ENCODE measurements at regions not wholly inside any gene's neighbourhood (a gene's known extent, or its start where the extent isn't known, plus 50 kb on each side); places are given as distances from the start of the nearest gene placed in this dataset.
"Not testable (repeated sequence)": the region's sequence is repeated elsewhere in the genome, so short reads cannot be mapped to it uniquely, and the experiment has no call there.

DNA sequence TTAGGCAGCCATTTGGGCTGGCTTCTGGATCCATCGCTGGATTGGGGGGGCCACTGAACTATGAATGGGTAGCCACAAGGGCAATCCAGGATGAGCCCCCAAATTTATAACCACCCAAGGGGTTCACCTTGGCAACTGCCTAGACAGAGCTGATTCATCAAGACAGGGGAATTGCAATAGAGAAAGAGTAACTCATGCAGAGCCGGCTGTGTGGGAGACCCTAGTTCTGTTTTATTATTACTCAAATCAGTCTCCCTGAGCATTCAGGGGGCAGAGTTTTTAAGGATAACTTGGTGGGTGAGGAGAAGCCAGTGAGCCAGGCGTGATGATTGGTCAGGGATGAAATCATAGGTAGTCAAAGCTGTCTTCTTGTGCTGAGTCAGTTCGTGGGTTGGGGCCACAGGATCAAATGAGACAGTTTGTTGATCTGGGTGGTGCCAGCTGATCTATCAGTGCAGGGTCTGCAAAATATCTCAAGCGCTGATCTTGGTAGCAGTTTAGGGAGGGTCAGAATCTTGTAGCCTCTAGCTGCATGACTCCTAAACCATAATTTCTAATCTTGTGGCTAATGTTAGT, 57.9 kb downstream of the DNAJB9 start:
- DNase-seq = no peak

DNA sequence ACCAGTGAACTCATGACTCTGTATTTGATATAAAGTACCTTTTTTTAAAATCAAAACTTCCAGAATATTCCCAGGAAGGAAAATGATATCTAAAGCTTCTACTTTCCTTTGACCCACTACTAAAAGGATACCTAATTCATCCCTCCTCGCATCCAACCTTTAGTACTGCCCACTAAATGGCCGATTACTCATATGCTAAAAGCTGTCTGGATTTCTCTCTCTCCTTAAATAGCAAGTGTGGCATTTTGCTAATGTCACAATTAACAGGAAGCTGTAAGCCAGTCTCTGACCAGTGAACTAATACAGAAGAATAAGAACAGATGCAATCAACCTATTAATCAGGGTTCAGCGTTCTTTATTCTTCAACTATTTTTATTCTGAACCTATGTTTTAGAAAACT, 59.0 kb downstream of the DNAJB9 start:
- no peak for DNase-seq

DNA sequence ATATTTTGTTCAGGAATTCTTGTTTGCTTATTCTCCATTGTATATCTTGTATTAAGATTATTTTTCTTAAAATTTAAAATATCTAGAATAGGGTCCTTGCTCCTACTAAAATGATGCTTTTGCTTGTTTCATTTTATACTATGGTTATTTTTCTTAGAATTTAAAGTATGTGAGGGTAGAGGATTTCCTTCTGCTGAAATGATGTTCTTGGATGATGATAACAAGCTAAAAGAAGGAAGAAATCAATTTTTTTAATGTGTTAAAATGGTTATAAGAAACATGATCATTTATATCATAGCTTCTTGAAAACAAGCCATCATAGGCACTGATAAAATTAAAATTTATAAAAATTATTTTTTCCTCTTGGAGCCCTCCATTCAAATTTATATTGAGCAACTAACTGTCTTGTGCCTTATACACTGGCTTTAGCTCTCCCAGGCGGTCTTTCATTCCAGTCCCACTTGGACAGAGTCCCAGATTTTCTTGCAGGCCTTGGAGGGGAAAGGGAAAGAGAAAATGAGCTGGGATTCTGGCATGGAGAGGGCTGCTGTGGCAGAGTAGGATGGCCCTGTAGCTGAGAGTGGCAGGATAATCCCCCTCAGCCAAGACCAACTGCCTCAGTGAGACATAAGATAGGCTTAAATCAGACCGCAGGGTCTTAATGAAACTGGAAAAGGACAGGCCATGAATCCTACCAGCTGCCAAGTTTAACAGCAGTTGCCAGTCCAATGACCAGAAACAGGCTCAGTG, 60.2 kb downstream of the DNAJB9 start:
- no peak for DNase-seq

DNA sequence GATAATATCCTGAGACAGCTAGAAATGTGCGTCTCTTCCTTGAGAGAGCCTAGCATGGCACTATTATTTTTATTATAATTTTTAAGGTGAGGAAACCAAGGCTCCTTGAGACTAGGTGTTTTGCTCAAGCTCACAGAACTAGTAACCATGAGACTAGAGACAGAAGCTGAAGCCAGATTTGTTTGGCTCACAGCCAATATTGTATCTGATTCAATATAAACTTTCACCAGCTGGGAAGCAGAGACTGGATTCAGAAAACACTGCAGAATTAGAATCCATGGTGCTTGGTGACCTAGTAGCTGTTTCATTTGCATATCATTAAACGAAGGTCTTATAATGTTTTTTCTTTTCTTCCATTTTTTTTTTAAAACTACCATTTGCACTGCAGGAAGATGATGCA, 64.4 kb downstream of the DNAJB9 start:
- no peak for DNase-seq

GRCh38 chr7:108634535-108634934, 64.9 kb downstream of the DNAJB9 start:
- no peak for DNase-seq

DNA sequence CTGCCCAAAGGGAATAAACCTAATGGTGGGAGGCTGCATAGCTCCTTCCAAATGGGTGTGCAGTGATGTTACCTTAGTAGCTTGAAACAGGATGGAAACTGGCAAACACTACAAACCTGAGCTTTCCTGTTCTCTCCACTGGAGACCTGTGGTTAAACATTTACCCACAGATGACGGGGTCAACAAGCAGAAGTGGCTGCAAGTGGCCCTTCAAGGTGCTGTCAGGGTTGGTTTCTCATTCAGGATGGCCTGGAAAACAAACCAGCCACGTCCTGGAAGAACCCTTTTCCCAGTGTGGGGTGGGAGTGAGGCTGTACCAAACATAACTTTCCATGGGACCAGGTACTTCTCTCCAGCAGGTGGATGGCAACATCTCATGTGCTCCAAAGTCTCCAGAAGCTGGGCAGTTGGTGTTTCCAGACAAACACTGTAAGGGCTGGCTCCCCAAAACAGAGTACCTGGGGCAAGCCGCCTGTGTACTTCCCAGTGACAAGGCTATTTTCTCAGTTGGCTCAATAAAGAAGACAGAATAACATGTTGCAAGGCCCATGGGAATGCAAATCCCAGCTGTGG, 67.5 kb downstream of the DNAJB9 start:
- DNase-seq = no peak

GRCh38 chr7:108642126-108642525, 72.5 kb downstream of the DNAJB9 start:
- DNase-seq = no peak

DNA sequence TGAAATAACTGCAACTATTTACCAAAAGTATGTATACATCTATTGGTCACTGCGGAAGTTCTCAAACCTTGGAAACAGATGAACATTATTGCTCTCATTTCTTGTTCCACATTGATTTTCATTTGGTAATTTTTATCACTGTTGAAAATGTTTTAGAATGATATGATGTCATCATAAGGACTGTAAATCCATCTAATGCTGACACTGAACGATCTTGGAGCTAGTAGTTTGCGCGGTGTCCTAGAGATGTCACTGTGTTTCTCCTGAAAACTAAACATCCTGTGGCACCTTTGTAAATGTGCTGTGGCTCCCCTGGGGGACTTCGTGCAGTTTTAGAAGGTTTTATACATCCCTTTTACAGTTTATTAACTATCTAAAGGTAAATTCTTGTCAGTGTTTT, 73.5 kb downstream of the DNAJB9 start:
- DNase-seq = no peak

DNA sequence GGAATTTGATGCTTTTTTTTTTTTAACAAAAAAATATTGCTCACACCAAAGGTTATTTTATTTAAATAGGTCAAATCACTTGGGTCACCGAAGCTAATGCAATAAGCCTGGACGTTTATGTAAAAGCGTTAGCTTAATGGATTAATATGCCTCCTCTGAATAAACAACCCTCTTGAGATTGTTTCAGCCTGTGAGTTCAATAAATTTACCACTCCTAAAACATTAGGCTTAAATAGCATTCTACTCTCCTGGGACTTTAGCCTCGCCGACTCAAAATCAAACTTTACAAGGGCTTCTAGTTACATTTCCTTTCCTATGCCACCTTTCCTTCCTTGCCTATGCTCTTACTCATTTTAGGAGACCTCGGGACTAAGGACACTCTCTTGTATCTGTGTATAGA, 79.3 kb downstream of the DNAJB9 start:
- DNase-seq = no peak

DNA sequence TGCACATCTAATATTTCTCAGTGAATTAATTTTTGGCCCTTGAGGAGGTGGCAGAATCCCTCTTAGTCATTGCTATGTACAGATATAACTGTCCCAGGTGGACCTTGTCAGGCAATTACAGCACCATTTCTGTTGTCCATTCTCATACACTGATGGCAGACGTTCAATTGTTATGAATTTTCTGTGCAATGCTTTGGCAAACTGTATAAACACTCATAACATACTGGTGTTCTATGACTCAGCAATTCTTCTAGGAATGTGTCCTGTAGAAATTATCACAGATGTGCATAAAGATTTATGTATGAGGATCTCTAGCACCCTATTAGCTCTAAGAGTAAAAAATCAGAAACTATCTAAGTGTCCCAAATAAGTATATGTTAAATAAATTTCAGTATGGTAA, 80.8 kb downstream of the DNAJB9 start:
- DNase-seq = no peak

DNA sequence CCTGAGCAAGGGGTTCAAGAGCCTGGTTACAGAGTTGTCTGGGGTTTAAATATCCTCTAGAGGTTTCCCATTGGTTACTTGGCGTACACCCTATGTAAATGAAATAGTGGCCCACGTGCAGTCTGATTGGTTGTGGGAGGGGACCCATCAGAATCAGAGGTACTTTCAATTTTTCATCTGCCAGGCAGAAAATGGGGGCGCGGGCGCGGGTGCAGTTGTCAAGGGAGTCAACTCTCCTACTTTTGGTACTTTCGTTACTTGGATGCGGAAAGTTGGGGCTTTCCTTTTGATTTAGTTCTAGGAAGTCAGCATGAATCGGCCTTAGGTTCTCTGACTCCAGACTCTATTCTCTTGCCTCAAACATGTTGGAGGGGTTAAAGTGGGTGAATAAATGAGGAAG, 83.2 kb downstream of the DNAJB9 start:
- no peak for DNase-seq

DNA sequence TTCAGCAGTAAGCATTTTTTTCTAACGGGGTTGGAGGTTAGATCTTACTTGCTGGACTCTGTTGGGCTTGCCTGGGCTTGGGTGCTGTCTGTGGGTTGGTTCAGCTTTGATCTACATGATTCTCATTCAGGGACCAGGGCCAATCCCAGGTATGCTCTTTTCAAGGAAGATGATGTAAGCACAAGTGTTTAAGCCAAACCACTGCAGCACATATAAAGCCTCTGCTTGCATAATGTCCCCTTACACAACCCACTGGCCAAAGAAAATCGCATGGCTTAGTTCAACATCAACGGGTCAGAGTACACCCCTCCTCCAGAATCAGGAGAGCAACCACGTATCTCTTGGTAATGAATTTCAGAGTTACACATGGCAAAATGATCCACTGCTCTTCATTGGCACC, 83.9 kb downstream of the DNAJB9 start:
- DNase-seq = no peak

DNA sequence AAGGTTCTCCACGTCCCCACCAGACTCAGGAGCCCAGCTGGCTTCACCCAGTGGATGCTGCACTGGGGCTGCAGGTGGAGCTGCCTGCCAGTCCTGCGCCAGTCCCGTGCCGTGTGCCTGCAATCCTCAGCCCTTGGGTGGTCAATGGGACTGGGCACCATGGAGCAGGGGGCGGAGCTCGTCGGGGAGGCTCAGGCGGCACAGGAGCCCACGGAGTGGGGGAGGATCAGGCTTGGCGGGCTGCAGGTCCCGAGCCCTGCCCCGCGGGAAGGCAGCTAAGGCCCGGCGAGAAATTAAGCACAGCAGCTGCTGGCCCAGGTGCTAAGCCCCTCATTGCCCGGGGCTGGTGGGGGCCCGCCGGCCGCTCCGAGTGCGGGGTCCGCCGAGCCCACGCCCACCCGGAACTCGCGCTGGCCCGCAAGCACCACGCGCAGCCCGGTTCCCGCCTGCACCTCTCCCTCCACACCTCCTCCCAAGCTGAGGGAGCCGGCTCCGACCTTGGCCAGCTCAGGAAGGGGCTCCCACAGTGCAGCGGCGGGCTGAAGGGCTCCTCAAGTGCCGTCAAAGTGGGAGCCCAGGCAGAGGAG, 87.6 kb downstream of the DNAJB9 start:
- not testable (repeated sequence) for DNase-seq

DNA sequence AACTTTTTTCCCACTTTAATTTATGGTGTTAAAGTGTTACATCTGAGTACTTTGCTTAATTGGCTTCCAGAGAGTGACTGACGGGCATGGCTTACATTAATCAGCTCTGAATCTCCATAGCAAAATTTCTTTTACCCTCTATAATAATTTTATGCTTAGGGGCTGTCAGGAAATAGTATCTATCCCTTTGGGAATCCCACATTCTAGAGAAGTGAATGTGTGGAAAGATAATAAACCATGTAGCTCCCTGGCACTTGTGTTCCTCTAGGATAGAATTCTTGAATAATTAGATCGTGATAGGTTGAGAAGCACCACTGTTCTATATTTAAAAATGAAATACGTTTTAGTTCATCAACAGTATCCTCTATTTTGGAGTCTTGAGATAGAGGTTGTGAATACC, 89.6 kb downstream of the DNAJB9 start:
- no peak for DNase-seq

DNA sequence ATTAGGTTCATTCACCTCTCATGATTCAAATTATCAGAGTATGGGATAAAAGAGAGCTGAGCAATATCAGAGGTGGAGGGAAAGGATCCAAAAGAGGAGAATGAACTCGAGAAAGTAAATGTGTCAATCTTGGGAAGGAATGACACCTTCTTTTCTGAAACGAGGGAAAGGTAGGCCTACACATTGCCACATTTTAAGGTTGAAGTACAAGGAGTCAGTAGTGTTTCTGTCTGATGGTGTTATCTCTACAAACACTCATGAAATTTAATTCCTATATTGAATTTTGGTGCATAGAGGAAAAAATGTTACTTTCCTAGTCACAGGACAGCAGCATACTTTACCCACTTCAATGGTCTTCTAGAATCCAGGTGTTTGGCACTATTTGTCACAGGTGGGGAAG, 90.2 kb downstream of the DNAJB9 start:
- no peak for DNase-seq

DNA sequence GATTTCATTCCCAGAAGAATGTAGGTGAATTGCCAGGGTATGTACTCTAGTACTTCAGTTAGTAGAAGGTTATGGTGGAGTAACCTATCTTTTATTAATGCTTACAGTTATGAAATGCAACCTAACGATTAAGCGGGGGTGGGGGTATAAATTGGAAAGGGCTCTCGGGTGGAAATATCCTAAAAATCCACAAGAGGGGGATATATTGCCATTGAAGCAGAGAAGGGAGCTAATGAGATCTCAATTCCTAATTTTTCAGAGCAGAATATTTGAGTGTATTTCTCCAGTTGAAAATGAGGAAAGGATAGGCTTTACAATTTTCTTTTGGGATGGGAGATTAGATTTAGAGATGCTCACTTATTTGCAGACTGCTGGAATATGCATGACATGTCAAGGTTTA, 90.8 kb downstream of the DNAJB9 start:
- DNase-seq = peak; percentile 3

- DNase-seq = no peak
Measured at GRCh38 chr7:108662783-108663362, 93.2 kb downstream of the DNAJB9 start.

- DNase-seq = no peak
Measured at GRCh38 chr7:108663701-108664100, 94.0 kb downstream of the DNAJB9 start.

- DNase-seq = no peak
Measured at GRCh38 chr7:108667216-108667615, 97.5 kb downstream of the DNAJB9 start.

DNA sequence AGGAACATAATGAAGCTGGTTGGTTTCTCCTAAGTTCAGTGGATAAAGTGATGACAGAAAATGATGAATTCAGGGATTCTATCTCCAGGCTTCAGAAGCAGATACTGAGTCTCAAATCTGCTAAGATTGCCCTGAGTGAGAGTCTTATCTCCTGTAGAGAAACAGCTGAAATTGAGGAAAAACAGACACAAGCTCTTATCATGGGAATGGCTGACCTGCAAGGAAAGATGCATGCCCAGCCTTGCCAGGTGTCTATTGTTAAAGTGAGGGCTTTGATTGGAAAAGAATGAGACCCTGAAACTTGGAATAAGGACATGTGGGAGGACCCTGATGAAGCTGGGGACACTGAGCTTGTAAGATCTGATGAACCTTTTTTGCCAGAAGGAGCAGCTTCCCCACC, 100.3 kb downstream of the DNAJB9 start:
- no peak for DNase-seq

- not testable (repeated sequence) for DNase-seq
Measured at GRCh38 chr7:108673699-108674098, 104.0 kb downstream of the DNAJB9 start.

- DNase-seq = no peak
Measured at GRCh38 chr7:108684629-108685028, 115.0 kb downstream of the DNAJB9 start.

DNA sequence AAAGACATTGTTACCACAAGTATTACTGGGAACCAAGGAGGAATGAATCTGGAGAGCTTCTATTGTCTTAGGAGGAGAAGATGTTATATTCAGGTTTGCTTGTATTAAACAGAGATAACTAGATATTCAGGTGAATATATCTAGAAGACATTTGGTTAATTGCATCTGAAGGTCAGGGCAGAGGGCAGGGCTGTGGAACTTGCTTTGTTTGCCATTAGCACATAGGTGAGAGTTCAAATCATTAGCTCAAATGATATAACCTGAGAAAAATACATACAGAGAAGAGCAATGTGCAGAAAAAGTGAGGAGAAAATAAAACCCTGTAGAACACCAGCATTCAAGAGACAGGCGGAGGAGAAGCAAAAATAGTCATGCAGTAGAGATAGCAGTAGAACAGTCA, 116.8 kb downstream of the DNAJB9 start:
- no peak for DNase-seq

DNA sequence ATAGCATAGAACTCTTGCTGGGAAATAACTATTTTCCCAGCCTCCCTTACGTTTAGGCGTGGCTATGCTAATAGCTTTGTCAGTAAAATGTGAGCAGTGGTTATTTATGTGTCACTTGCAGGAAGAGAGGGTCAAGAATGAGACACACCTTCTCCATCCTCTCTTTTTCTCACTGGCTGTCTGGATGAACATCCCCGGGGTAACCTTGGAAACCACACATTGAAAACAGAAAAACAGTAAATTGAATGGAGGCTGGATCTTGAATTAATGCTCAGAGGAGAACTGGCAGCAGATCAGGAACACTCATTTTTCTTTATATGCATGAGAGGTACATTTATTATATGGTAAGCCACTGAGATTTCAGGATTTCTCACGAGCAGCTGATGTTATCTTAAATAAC, 127.6 kb downstream of the DNAJB9 start:
- DNase-seq = no peak
